NCI-H1436 (cell line): ENCODE measurements at regions not wholly inside any gene's neighbourhood (a gene's known extent, or its start where the extent isn't known, plus 50 kb on each side); places are given as distances from the start of the nearest gene placed in this dataset.

Experiments
- DNase-seq: peaks from one replicate; lab custom pipeline; 2025; lab: John Stamatoyannopoulos, UW

DNA sequence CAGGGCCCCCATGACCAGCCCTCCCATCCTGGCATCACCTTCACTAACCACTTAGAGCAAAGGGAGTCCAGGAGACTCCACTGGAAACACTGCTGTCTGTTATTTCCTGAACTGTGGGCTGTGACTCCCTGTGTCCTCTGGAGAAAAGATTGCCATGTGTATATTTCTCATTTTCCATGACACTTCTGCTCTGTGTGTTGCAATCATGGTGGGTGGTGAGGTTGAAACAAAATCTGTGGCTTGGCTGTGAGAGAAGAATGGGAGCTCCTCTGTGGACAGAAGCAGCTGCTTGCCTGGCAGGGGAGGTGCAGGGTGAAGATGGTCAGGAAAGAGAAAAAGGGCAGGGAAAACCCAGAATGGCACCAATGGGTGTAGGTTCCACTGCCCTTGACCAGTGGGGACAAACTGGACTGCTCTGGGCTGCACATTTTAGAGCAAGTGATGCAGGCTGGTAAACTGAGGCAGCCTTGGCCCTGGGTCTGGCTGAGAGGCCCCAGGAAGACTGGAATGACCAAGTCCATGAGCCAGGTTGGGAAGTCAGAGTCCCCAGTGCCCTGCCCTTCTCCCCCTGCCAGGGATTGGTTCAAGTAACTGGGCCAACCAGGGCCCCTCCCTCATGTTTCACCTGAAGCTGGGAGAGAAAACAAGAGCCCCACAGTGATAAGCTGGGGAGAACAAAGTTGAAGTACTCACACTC is 314.3 kb downstream of the C16orf95 start:
- no peak for DNase-seq

DNA sequence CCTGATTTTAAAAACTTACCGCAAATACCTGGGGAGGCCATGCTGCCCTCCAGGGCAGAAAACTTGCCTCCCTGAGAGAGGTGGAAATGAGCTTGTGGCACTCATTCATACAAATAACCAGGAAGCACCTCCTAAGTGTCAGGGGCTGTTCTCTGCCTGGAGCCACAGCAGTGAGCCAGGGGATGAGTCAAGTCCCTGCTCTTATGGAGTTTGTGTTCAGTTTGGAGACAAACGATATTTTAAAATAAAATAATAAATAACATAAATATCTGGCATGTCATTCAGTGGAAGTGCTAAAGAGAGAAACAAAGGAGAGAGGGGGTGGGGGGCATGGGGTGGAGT is 313.8 kb downstream of the C16orf95 start:
- no peak for DNase-seq

DNA sequence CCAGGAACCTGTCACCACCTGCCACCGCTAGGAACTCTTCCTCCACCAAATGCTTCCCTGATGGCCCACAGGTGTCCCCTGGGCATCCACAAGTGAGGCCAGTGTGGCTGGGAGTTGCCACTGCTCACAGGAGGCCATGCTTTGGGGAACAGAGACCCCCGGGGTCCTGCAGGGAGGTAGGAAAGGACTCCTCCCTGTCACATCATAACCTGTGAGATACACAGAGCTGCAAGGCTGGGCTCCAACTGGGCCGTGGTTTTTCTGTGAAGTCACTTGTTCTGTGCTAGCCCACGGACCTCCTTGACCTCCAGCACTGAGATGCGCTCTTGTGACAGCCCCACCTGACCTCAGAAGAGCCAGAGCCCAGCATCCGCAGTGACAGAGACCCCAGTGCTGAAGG is 311.2 kb downstream of the C16orf95 start:
- no peak for DNase-seq

DNA sequence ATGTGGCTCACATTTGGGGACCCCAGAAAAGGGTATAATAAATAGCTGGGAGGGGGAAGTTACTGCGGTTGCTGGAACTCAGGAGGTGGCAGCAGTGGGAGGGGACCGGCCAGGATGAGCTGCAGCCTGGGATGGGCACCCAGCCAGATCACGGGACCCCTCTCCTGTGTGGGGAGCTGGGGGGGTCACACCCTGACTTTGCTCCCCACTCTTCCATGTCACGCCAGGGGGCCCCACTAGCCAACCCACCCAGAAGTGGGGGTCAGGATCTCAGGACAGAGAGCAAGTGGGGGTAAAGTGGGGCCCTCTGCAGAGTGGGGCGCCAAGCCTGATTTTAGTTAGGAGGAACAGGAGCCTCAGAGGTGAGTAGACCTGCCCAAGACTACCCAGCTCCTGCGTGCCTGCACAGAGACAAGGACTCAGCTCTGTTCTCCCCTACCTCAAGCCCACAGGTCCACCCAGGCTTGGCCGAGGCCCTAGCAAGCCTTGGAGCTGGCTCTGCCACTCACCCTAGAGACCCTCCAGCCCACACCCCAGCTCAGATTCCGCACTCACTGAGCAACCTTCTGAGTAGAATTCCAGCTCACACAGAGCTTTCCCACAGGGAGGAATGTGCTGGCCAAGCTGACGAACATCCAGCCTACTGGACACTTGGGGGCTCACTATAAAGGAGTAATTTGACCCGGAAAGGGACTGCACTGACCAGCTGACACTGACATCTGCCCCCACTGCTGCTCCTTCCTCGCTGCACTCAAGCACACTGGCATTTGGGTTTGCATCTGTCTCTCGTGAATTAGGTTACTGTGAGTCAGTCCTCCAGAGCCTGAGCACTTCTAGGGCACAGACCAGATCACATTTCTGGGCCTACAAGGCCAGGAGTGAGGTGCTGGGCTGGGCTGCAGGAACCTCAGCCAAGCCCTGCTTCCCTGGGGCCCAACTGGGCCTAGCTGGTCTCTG is 310.1 kb downstream of the C16orf95 start:
- no peak for DNase-seq

DNA sequence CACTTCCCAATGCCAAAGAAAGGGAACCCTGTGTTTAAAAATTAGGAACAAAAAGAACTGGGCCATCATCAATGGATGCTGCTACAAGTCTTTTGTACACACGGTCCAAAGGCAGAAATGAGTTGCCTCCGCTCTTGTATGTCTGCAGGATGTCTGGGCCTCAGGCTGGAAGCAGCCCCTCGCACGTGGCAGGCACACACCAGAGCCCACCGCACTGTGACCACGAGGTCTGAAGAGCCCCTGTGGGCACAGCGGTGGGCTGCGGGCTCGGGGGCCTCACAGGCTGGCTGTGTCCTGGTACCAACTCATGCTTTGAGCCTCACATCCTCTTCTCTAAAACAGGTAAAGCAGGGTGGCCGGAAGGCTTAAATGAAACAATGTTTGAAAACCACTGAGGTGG is 309.3 kb downstream of the C16orf95 start:
- no peak for DNase-seq

DNA sequence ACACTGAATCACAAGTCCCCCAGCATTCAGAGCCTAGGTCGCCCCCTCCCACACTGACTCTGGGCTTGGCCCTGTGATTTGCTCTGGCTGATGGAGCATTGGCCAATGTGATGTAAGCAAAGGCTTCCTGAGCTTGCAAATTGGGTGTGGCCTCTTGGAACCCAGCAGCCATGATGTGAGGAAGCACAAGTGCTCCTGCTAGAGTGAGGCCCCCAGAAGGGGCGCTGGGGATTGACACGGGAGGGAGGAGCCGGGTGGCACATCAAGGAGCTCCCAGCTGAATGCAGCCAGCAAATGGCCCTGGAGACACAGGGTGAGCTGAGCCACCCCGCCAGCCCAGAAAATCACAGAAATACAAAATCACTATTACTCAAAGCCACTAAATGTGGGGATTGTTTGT is 308.5 kb downstream of the C16orf95 start:
- DNase-seq = no peak

DNA sequence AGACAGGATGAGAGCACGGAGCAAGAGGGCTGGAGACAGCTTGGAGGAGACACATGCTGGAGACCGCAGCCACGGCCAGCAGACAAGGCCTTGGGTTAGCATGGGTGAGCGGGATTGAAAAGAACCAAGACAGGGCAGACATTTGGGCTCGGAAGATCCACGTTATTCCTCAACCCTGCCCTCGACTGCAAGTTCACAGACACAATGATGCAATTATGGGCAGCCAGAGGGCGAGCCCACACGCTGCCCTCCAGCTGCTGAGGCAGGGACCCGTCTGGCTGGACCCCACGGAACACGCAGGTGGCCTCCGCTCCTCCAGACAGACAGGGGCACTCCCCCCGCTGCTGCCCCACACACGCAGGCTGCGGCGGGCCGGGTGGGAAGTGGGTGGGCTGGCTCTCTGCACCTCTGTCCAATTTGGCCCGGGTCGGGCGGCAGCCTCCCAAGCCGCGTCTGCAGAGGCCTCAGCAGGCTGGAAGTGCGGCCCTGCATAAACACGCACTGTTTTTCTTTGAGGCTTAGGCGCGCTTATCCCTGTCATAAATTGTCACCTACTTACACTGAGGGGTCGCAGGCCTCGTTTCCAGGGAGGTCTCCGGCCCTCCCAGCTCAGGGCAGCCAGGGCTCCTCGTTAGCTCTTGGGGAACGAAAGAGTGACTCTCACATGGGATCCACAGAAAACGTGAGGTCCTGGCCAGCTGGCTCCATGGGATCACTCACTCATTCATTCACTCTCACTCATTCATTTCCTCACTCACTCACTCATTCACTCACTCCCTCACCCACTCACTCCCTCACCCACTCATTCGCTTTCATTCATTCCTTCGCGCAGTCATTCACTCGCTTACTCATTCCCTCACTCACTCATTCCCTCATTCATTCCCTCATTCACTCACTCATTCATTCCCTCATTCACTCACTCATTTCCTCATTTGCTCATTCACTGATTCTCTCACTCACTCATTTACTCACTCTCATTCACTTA is 303.9 kb downstream of the C16orf95 start:
- DNase-seq = no peak

DNA sequence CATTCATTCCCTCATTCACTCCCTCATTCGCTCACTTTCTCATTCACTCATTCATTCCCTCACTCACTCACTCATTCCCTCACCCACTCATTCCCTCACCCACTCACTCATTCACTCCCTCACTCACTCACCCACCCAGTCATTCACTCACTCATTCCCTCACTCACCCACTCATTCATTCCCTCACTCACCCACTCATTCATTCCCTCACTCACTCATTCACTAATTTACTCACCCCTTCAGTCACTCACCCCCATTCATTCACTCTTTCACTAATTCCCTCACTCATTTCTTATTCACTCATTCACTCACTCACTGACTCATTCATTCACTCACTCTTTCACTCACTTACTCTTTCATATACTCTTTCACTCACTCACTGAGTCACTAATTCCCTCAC is 303.1 kb downstream of the C16orf95 start:
- DNase-seq = no peak

DNA sequence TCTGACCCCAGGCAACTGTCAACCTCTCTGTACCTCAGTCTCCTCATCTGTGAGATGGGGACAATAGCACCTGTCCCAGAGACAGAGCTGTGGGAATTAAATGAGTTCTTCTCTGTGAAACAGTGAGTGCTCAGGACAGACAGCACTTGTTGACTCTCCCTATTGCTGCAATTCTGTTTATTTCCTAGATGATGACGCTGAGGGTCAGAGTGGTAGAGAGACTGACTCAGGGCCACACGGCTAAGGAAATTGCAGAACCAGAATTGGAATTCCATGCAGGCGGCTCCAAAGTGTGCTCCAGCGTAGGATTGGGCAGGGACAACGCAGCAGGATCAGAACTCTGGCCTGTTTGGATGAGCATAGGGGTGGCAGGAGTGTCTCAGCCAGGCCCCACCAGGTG is 302.2 kb downstream of the C16orf95 start:
- DNase-seq = no peak

DNA sequence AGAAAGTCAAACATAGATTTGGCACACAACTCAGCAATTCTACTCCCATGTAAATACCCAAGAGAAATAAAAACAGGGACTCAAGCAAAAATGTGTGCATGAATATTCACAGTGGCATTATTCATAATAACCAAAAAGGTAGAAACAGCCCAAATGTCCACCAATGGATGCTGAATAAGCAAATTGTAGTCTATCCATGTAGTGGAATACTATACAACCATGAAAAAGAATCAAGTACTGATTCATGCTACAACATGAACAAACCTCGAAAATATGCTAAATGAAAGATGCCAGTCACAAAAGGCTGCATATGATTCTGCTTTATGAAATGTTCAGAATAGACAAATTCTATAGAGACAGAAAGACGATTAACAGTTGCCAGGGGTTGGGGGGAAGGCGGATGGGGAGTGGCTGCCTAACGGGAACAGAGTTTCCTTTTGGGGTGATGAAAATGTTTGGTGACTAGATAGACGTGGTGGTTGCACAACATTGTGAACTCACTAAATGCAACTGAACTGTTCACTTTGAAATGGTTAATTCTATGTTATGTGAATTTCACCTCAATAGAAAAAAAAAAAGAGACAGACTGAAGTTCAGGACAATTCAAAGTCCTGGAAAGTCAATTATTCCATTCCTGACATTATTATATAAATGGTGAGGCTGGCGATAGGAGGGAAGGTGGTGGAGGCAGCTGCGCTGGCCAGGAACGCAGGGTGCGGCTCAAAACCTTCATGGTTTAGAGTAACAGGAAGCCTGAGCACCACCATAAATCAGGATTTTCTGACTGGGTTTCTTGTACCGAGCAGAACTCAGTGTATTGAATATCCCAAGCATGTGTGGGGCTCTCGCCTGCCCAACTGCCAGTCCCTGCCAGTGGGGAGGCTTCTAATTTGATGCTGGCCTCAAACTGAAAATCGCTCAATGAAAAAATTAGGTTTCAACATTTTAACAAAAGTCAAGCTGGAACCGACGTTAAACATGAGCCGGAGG is 300.9 kb downstream of the C16orf95 start:
- DNase-seq = no peak

DNA sequence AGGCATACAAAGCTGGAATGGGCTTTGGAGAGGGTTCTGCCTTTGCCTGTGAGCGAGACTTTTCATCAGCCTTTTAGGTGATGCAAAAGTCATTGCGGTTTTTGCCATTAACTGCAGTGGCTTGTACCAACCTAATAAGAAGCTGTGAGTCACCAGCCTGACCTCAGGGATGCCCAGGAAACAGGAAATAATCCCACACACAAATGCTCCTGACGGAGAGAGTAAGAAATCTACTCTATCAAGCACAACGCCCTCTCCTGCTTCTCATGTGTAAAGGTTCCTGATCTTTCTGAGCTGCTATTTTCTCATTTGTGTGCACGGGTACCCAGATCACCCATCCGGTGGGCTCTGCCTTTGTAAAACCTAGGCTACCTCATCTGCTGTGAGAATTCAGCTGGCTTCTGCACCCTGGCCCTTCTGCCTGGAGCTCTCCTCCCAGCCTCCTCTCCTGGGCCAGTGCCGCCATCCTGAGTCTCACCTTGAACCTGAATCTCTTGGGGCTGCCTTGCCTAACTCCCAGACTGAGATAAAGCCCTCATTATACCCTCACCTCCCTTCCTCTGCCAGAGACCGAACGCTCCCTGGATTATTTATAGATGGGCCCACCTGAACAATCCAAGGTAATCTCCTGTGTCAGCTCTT is 299.7 kb downstream of the C16orf95 start:
- no peak for DNase-seq

DNA sequence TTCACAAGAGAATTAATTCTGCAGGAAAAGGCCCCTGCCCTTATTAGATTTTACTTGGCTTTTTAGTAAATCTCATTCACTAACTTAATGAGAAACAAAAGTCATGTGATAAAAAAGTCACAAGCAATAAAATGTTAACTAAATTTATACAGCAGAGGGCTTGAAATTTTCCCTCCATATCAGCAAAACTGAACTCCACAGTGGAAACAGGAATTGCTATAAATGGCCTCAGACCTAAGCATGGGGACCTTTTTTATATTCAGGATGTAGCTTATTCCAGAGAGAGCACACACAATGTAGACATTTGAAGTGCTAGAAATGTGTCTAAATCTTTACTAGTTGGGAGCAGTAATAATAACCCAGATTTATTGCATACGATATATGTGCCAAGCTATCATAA is 291.5 kb downstream of the C16orf95 start:
- no peak for DNase-seq

DNA sequence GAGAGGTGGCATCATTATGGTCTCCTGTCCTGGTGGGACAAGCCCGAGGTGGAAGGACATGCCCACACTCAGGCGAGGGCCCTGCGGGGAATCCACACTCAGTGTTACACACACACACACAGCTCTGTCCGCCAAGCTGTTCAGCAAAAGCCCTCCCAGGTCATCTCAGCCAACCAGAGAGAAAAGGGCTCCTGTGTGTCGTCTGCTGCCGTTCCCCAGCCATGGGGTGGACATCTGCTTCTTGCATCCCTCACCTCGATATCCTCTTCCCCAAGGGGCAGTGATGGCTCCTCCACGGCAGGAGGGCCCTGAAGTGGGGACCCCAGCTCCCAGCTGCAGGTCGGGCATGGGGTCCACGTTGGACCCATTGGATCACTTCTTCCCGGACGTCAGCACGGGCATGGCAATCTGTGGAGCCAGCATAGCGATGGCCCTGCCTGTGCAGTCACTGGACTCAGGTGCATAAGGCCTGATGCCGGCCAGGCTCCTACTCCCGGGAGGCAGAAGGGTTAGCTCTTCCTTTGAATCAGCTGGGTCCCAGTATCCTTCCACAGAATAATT is 290.1 kb downstream of the C16orf95 start:
- DNase-seq = no peak

DNA sequence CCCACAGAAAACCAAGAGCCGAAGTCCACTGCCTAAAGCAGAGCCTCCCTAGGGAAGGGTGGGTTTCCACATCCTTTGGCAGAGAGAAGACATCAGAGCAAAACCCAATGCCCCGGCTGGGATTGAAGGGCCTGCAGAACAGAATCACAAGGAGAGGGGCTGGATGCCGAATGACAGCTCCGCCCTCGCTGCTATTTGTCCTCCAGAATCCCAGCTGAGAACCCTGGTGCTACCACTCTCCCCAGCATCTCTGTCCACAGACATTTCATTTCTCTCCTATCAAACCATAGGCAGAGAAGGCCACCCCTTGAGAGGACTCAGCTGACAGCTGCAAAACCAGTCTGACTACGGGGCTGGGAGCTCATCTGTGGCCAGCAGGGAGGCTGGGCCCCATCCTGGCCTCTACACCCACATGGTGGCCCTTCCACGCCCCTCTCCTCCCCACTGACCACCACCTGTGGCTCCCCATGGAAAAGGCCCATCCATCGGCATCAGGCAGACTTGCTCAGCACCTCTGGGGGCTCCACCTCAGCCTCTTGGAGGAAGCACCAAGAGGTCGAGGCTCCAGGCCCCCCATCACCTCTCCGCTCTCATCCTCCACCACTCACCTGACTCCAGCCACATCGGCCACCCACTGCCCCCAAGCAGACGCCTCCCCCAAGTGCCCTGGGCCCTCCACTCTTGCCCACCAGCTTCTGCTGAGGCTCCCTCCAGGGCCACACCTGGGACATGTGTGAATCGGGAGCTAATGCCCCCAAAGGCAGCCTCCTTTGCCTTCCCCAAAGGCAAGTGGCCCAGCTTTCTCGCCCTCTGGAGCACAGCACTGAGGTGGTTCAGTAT is 288.5 kb downstream of the C16orf95 start:
- no peak for DNase-seq

DNA sequence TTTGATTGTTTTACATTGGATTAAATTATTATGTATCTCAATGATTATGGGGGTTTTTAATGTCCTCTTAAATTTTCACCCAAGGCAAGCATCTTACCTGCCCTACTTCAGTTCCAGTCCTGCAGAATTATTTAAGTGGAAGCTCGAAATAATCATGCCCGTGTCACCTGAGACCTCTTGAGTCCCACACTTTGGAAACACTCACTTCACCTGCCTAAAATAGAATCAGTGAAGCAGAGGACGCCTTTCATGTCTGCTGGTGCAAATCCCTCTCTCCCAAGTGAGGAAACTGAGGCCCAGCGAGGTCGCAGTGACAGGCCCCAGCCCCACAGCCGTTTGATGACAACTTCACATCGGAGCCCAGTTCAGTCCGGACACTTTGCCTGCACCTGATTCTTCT is 284.6 kb downstream of the C16orf95 start:
- DNase-seq = no peak

DNA sequence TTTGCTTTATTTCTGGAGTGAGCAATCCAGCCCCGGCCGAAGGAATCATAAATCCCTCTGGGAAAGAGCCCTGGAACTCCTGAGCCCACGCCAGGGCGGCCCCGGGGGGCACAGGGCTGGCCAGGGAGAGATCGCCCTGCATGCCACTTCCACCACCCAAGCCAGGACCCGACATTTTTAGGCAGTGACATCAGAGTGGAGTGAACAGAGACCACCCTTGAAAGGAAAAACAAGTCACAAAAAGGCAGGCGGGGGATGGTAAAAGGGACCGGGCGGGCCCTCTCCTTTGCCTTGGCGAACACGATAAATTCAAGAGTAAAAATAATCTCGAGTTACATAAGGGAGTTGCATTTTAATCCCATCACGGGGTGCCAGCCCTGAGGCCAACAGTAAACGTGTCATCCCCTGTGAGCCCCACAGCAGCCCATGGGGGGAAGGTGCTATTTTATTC is 284.1 kb downstream of the C16orf95 start:
- no peak for DNase-seq

DNA sequence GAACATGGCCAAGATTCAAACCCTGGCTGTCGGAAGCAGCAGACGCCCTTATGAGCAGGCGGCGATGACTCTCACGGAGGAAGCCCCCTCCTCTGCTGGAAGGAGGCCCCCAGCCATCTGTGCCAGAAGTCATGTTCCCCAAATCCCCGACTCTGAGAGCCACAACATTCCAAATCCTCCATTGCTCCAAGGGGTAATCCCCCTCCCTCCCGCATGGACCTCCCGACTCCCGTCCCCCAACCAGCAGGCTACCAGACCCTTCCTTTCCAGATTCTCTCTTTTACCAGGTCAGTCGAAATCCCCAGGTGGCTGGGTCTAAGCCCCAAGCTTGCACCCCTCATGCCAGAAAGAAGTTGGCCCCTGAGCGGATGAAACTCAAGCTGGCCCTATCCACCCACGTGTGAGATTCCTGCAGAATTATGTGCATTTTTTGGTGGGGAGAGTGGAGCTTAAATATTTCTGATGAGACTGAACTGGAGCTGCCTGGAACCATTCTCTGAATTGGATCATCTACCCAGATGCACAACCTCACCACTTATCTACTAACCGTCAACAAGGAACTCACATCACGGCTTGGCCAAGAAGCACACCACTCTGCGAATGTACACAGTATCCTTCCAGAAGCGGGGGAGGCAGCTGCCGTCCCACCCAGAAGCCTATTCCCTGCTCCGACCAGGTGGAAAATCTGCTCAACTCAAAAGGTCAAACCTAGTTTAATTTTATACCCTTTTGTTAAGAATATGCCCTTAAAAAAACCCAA is 283.5 kb downstream of the C16orf95 start:
- no peak for DNase-seq

DNA sequence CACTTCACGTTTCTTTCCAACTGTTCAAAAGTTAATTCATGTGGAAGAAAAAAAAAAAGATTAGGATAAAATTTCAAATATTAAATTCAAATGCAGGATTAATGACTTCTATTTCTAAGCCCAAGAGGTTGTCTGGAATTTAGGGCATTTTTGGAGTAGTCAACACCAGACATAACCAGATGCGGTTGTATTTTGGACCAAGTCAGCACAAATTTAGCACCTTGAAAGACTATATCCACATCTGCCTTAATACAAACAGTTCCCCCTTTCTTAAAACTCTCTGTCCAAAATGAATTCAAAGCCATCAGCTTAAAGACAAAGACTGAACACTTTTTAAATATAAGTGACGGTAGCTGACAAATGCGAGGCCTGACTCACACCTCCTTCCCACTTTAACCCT is 282.9 kb downstream of the C16orf95 start:
- no peak for DNase-seq
